Neural cell (in vitro differentiated cells): ENCODE measurements at regions not wholly inside any gene's neighbourhood (a gene's known extent, or its start where the extent isn't known, plus 50 kb on each side); places are given as distances from the start of the nearest gene placed in this dataset.

Experiments used
- H2AFZ ChIP-seq: fragments of 200-600, 300-800 bp; sonication (generic), shearing (Covaris generic); 2 replicates; pipeline ENCODE4 v1.6.0; 2014; ENCODE audit warnings: low read depth, mild to moderate bottlenecking, antibody characterized with exemption, low read length, moderate library complexity
- H3F3A ChIP-seq: fragments of 200-600 bp; shearing (Covaris generic); 2 replicates; pipeline ENCODE4 v1.6.1; 2016; ENCODE audit warnings: mild to moderate bottlenecking, moderate library complexity, mixed read lengths, antibody characterized with exemption, low read length; ENCODE audit not compliant: insufficient read depth, poor library complexity, severe bottlenecking
- H3K27ac ChIP-seq: fragments of 200-600, 300-800 bp; sonication (generic), shearing (Covaris generic); 2 replicates; pipeline ENCODE4 v1.5.1; 2014; ENCODE audit warnings: mild to moderate bottlenecking, low read length, moderate library complexity
- H3K27me3 ChIP-seq: fragments of 300-800, 200-600 bp; sonication (generic), shearing (Covaris generic); 2 replicates; pipeline ENCODE4 v1.6.0; 2014; ENCODE audit warnings: mild to moderate bottlenecking, low read depth, low read length, moderate library complexity; ENCODE audit not compliant: insufficient read depth
- H3K36me3 ChIP-seq: fragments of 300-800, 200-600 bp; sonication (generic), shearing (Covaris generic); 2 replicates; pipeline ENCODE4 v1.5.1; 2014; ENCODE audit warnings: mild to moderate bottlenecking, antibody characterized with exemption, low read length, moderate library complexity; ENCODE audit not compliant: insufficient read depth
- H3K4me2 ChIP-seq: fragments of 300-800, 200-600 bp; sonication (generic), shearing (Covaris generic); 2 replicates; pipeline ENCODE4 v1.6.0; 2014; ENCODE audit warnings: mild to moderate bottlenecking, low read length
- H3K4me3 ChIP-seq: fragments of 300-800, 200-600 bp; sonication (generic), shearing (Covaris generic); 2 replicates; pipeline ENCODE4 v1.5.1; 2014; ENCODE audit warnings: mild to moderate bottlenecking, low read length, moderate library complexity
- H3K79me2 ChIP-seq: fragments of 200-600 bp; shearing (Covaris generic); replicated peaks from 2 replicates; pipeline ENCODE4 v1.6.0; 2014; ENCODE audit warnings: mild to moderate bottlenecking, low read length, moderate library complexity; ENCODE audit not compliant: insufficient read depth
- H3K9ac ChIP-seq: fragments of 300-800, 200-600 bp; sonication (generic), shearing (Covaris generic); 2 replicates; pipeline ENCODE4 v1.6.1; 2016; ENCODE audit warnings: mild to moderate bottlenecking, low read length, mixed read lengths
- H3K9me2 ChIP-seq: fragments of 200-600 bp; shearing (Covaris generic); 2 replicates; pipeline ENCODE4 v1.6.1; 2016; ENCODE audit warnings: mild to moderate bottlenecking, low read length, mixed read lengths; ENCODE audit not compliant: insufficient read depth
- H3K9me3 ChIP-seq: fragments of 200-600, 300-800 bp; sonication (generic), shearing (Covaris generic); 2 replicates; pipeline ENCODE4 v1.6.1; 2016; ENCODE audit warnings: mild to moderate bottlenecking, mixed run types, low read length, moderate library complexity, mixed read lengths
- H4K20me1 ChIP-seq: fragments of 200-600 bp; shearing (Covaris generic); 2 replicates; pipeline ENCODE4 v1.6.1; 2016; ENCODE audit warnings: mild to moderate bottlenecking, mixed run types; ENCODE audit not compliant: insufficient read depth
- CTCF ChIP-seq: fragments of 450-650 bp; IDR thresholded peaks from 2 replicates; pipeline ENCODE4 v1.5.1; 2014; ENCODE audit warnings: antibody characterized with exemption, mild to moderate bottlenecking, moderate library complexity; ENCODE audit not compliant: poor library complexity, severe bottlenecking
- EP300 ChIP-seq: fragments of 450-650 bp; conservative IDR thresholded peaks from 2 replicates; pipeline ENCODE4 v1.6.1; 2014; ENCODE audit warnings: antibody characterized with exemption, mild to moderate bottlenecking, moderate library complexity; ENCODE audit not compliant: poor library complexity, severe bottlenecking
- EZH2 ChIP-seq: fragments of 200-600, 300-800 bp; shearing (Covaris generic), sonication (generic); IDR thresholded peaks from 2 replicates; pipeline ENCODE4 v1.6.1; 2014; ENCODE audit warnings: antibody characterized with exemption, low read length, borderline replicate concordance, mild to moderate bottlenecking; ENCODE audit not compliant: insufficient read depth, poor library complexity, severe bottlenecking
- MXI1 ChIP-seq: fragments of 450-650 bp; conservative IDR thresholded peaks from 2 replicates; pipeline ENCODE4 v1.6.1; 2014; ENCODE audit warnings: antibody characterized with exemption, mild to moderate bottlenecking; ENCODE audit not compliant: poor library complexity, severe bottlenecking
- POLR2AphosphoS5 ChIP-seq: IDR thresholded peaks from 2 replicates; pipeline ENCODE4 v1.6.1; 2012
- RAD21 ChIP-seq: fragments of 450-650 bp; conservative IDR thresholded peaks from 2 replicates; pipeline ENCODE4 v1.6.1; 2014; ENCODE audit warnings: antibody characterized with exemption, mild to moderate bottlenecking, moderate library complexity
- SMC3 ChIP-seq: fragments of 450-650 bp; conservative IDR thresholded peaks from 2 replicates; pipeline ENCODE4 v1.6.1; 2014; ENCODE audit warnings: antibody characterized with exemption, mild to moderate bottlenecking, moderate library complexity; ENCODE audit not compliant: poor library complexity
- TAF1 ChIP-seq: IDR thresholded peaks from 2 replicates; pipeline ENCODE4 v1.6.1; 2012; ENCODE audit warnings: low read depth
- TF ChIP-seq, protein P1 (sequence below): IDR thresholded peaks from 2 replicates; pipeline ENCODE4 v1.6.1; 2012; ENCODE audit warnings: borderline replicate concordance

DNA sequence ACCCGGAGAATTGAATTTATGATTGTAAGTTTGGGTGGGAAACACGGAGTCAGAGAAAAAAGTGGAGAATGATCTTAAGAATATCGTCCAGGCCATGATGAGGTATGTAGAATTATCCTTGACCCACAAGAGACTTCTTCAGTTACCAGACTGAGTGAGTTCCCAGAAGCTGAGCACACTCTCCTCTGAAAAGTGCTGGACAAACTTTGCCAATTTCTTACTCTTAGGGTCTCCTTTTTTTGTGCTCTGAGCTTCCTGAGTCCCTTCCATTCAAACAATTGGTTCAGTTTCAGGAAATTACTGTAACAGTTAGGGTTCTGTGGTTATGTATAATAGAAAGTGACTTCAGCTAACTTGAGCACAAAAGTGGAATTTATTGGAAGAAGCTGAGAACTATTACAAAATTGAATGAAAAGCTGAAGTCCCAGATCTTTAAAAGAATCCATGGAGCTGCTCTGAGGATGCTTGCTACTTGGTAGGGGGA is 50.6 kb upstream of the EHBP1 start:
- no peaks in the 10 kb centered on the region for H3K9me2 ChIP-seq
- H3K4me2 ChIP-seq: no peak overlapping the region
- no peaks in the 10 kb centered on the region for H3K9me3 ChIP-seq
- no peak overlapping the region for H3K27ac ChIP-seq
- no peak overlapping the region for H3K9ac ChIP-seq
- no peaks in the 10 kb centered on the region for H3F3A ChIP-seq
- H3K4me3 ChIP-seq: no peak overlapping the region
- no peaks in the 10 kb centered on the region for H3K27me3 ChIP-seq
- no peaks in the 10 kb centered on the region for H3K36me3 ChIP-seq
- no peak for TF ChIP-seq MXI1
- TF ChIP-seq EP300: no peak
- TF ChIP-seq CTCF: no peak
- no peak for TF ChIP-seq SMC3
- no peak for TF ChIP-seq EZH2
- no peak for TF ChIP-seq RAD21
- TF ChIP-seq TAF1: no peak
- TF ChIP-seq, protein P1, sequence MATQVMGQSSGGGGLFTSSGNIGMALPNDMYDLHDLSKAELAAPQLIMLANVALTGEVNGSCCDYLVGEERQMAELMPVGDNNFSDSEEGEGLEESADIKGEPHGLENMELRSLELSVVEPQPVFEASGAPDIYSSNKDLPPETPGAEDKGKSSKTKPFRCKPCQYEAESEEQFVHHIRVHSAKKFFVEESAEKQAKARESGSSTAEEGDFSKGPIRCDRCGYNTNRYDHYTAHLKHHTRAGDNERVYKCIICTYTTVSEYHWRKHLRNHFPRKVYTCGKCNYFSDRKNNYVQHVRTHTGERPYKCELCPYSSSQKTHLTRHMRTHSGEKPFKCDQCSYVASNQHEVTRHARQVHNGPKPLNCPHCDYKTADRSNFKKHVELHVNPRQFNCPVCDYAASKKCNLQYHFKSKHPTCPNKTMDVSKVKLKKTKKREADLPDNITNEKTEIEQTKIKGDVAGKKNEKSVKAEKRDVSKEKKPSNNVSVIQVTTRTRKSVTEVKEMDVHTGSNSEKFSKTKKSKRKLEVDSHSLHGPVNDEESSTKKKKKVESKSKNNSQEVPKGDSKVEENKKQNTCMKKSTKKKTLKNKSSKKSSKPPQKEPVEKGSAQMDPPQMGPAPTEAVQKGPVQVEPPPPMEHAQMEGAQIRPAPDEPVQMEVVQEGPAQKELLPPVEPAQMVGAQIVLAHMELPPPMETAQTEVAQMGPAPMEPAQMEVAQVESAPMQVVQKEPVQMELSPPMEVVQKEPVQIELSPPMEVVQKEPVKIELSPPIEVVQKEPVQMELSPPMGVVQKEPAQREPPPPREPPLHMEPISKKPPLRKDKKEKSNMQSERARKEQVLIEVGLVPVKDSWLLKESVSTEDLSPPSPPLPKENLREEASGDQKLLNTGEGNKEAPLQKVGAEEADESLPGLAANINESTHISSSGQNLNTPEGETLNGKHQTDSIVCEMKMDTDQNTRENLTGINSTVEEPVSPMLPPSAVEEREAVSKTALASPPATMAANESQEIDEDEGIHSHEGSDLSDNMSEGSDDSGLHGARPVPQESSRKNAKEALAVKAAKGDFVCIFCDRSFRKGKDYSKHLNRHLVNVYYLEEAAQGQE: no peak
- TF ChIP-seq POLR2AphosphoS5: no peak
- no peaks in the 10 kb centered on the region for H3K79me2 ChIP-seq
- no peak overlapping the region for H2AFZ ChIP-seq
- H4K20me1 ChIP-seq: no peaks in the 10 kb centered on the region

GRCh38 chr2:62654423-62654791 is 51.1 kb upstream of the EHBP1 start:
- Histone ChIP-seq H3K27ac (no peak overlapping the region), H3K36me3 (no peaks in the 10 kb centered on the region), H2AFZ (no peak overlapping the region), H3K9ac (no peak overlapping the region), H3K9me3 (no peaks in the 10 kb centered on the region), H3K9me2 (no peaks in the 10 kb centered on the region), H3K4me2 (no peak overlapping the region), H4K20me1 (no peaks in the 10 kb centered on the region), H3K4me3 (no peak overlapping the region), H3K79me2 (no peaks in the 10 kb centered on the region), H3K27me3 (no peaks in the 10 kb centered on the region), H3F3A (no peaks in the 10 kb centered on the region)
- TF ChIP-seq EZH2 (no peak), SMC3 (no peak), CTCF (no peak), RAD21 (no peak), POLR2AphosphoS5 (no peak), MXI1 (no peak), EP300 (no peak), TAF1 (no peak)
- TF ChIP-seq, protein P1: no peak
